Astrocyte of the cerebellum (primary cell): ENCODE measurements at regions not wholly inside any gene's neighbourhood (a gene's known extent, or its start where the extent isn't known, plus 50 kb on each side); places are given as distances from the start of the nearest gene placed in this dataset.
"Not testable (repeated sequence)": the region's sequence is repeated elsewhere in the genome, so short reads cannot be mapped to it uniquely, and the experiment has no call there.

Experiments used
- DNase-seq: peaks from one replicate; pipeline ENCODE4 v3.0.0-alpha.2; 2011; ENCODE audit warnings: low read depth
- H3K4me3 ChIP-seq: 2 replicates; pipeline ENCODE4 v1.5.1; 2011; ENCODE audit warnings: mild to moderate bottlenecking, low read depth, low read length, moderate library complexity
- CTCF ChIP-seq: IDR thresholded peaks from 2 replicates; pipeline ENCODE4 v1.5.1; 2012; ENCODE audit warnings: low read length, low read depth, moderate library complexity, mild to moderate bottlenecking; ENCODE audit errors: missing control alignments
- in situ Hi-C: cut with HindIII; loops from 2 replicates; pipeline ENCODE4 v1.10.0; 2017; ENCODE audit warnings: low sequenced_read_pairs

GRCh38 chr4:20159516-20159915 is 92.2 kb upstream of the SLIT2 start:
- TF ChIP-seq CTCF = no peak
- in situ Hi-C loops = no loop called here
- no peak for DNase-seq
- no peak overlapping the region for H3K4me3 ChIP-seq

- H3K4me3 ChIP-seq = no peak overlapping the region
- TF ChIP-seq CTCF = no peak
- in situ Hi-C loops = no loop called here
- no peak for DNase-seq
Observed at GRCh38 chr4:20158195-20158594, 93.5 kb upstream of the SLIT2 start.

GRCh38 chr4:20151436-20151835 is 100.3 kb upstream of the SLIT2 start:
- in situ Hi-C loops = no loop called here
- no peak overlapping the region for H3K4me3 ChIP-seq
- no peak for DNase-seq
- no peak for TF ChIP-seq CTCF

GRCh38 chr4:20149143-20149542 is 102.6 kb upstream of the SLIT2 start:
- H3K4me3 ChIP-seq, DNase-seq, in situ Hi-C loops: not testable (repeated sequence)

- H3K4me3 ChIP-seq = no peak overlapping the region
- DNase-seq = no peak
- TF ChIP-seq CTCF = no peak
- in situ Hi-C loops = no loop called here
Observed at GRCh38 chr4:20137176-20137575, 114.5 kb upstream of the SLIT2 start.

- no peak for DNase-seq
- TF ChIP-seq CTCF = no peak
- H3K4me3 ChIP-seq = no peak overlapping the region
- in situ Hi-C loops = no loop called here
Observed at GRCh38 chr4:20127626-20128025, 124.1 kb upstream of the SLIT2 start.

GRCh38 chr4:20126906-20127305 is 124.8 kb upstream of the SLIT2 start:
- no peak overlapping the region for H3K4me3 ChIP-seq
- no peak for DNase-seq
- in situ Hi-C loops = no loop called here
- TF ChIP-seq CTCF = no peak
